ENCODE measurements at regions not wholly inside any gene's neighbourhood (a gene's known extent, or its start where the extent isn't known, plus 50 kb on each side); places are given as distances from the start of the nearest gene placed in this dataset.

DNA sequence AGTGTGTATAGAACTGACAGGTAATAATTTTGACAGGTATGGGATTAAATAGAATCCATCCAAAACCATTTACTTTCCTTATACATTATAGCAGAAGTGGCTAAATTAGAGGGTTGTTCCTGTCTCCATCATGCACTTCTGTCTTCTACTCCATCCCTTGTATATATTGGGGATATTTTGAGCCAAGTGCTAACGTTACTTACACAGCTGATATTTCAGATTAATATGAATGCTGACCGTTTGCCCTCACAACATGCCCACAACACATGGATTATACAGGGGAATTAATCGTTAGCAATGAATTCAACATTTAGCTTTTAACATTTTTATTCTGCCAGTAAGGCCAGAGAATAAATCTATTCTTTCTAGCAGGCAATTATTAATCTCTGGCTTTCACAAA lies 1125.0 kb upstream of the FAM98A start:
- H3K4me3 Mint-ChIP-seq (ENCODE audit: low read depth, unreplicated experiment): no peak overlapping the region
- H3K4me1 Mint-ChIP-seq (ENCODE audit: low read depth, unreplicated experiment): no peaks in the 10 kb centered on the region
- H3K27ac Mint-ChIP-seq (ENCODE audit: unreplicated experiment): no peak overlapping the region
- H3K36me3 Mint-ChIP-seq (ENCODE audit: insufficient read depth, unreplicated experiment): no peaks in the 10 kb centered on the region
- H3K9me3 Mint-ChIP-seq (ENCODE audit: low read depth, unreplicated experiment): peaks cover 7% of the 10 kb centered on the region
- intact Hi-C loops (cut with micrococcal nuclease; ENCODE audit: unreplicated experiment): no loop called here
- no peak for TF ChIP-seq CTCF (IDR thresholded peaks at IDR 0.05; ENCODE audit: unreplicated experiment)
- no peaks in the 10 kb centered on the region for H3K27me3 Mint-ChIP-seq (ENCODE audit: unreplicated experiment)
- CTCF ChIA-PET: no interaction called here
- DNase-seq: no peak
- no TSS peak for BruUV-seq (replicated peaks)

GRCh38 chr2:34723683-34724082 lies 1124.6 kb upstream of the FAM98A start:
- Mint-ChIP-seq H3K36me3 (ENCODE audit: insufficient read depth, unreplicated experiment) (no peaks in the 10 kb centered on the region), H3K4me3 (ENCODE audit: low read depth, unreplicated experiment) (no peak overlapping the region), H3K27ac (ENCODE audit: unreplicated experiment) (no peak overlapping the region), H3K27me3 (ENCODE audit: unreplicated experiment) (no peaks in the 10 kb centered on the region), H3K9me3 (ENCODE audit: low read depth, unreplicated experiment) (peaks cover 3% of the 10 kb centered on the region), H3K4me1 (ENCODE audit: low read depth, unreplicated experiment) (no peaks in the 10 kb centered on the region)
- no peak for DNase-seq
- no TSS peak for BruUV-seq (replicated peaks)
- no peak for TF ChIP-seq CTCF (IDR thresholded peaks at IDR 0.05; ENCODE audit: unreplicated experiment)
- intact Hi-C loops (cut with micrococcal nuclease; ENCODE audit: unreplicated experiment): no loop called here
- CTCF ChIA-PET: no interaction called here

- H3K27me3 Mint-ChIP-seq (ENCODE audit: unreplicated experiment): no peaks in the 10 kb centered on the region
- DNase-seq: no peak
- TF ChIP-seq CTCF (IDR thresholded peaks at IDR 0.05; ENCODE audit: unreplicated experiment): no peak
- H3K36me3 Mint-ChIP-seq (ENCODE audit: insufficient read depth, unreplicated experiment): no peaks in the 10 kb centered on the region
- no peak overlapping the region for H3K27ac Mint-ChIP-seq (ENCODE audit: unreplicated experiment)
- BruUV-seq (replicated peaks): no TSS peak
- CTCF ChIA-PET: no interaction called here
- H3K4me1 Mint-ChIP-seq (ENCODE audit: low read depth, unreplicated experiment): no peaks in the 10 kb centered on the region
- peaks cover 9% of the 10 kb centered on the region for H3K9me3 Mint-ChIP-seq (ENCODE audit: low read depth, unreplicated experiment)
- intact Hi-C loops (cut with micrococcal nuclease; ENCODE audit: unreplicated experiment): no loop called here
- H3K4me3 Mint-ChIP-seq (ENCODE audit: low read depth, unreplicated experiment): no peak overlapping the region
Measured at GRCh38 chr2:34719206-34719605, 1120.1 kb upstream of the FAM98A start.

DNA sequence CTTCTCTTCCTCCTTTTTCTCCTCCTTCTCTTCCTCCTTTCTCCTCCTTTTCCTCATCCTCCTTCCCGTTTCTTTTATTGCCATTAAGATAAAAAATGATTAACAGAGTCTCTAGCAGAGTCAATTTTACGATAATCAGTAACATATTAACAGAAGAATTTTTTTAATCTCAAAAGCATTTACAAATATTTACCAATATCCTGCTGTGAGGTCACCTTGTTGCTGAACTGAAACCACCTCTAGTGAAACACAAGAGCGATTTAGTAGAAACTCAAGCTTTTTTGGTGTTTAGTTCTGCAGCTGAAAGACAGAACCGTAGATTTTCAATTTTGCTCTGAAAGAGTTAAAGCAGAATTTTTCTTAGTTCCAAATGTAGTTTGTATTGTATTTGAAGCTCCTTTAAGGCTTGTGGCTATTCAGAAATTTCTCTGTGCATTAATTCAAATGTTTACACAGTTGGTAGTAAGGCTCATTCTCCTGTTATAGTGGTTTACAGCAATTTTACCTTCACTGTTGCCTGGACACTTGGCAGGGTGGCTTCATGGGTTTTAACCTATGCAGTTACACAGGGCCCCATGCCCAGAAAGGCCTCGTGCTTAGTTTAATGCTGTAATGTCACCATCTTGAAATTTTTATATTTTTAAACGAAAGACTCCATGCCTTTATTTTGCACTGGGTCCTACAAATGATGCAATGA lies 1106.6 kb upstream of the FAM98A start:
- CTCF ChIA-PET: interaction anchor here (0.7 kb wide), 1 partner anchor 8 kb away, joined by 5 read pairs; no protein-coding TSS in a partner anchor
- no peak for DNase-seq
- intact Hi-C loops (cut with micrococcal nuclease; ENCODE audit: unreplicated experiment): loop anchor here (1.0 kb wide), 1 partner anchor 78 kb away; no protein-coding TSS in a partner anchor
- no peaks in the 10 kb centered on the region for H3K27me3 Mint-ChIP-seq (ENCODE audit: unreplicated experiment)
- H3K4me3 Mint-ChIP-seq (ENCODE audit: low read depth, unreplicated experiment): no peak overlapping the region
- no TSS peak for BruUV-seq (replicated peaks)
- peaks cover 8% of the 10 kb centered on the region for H3K4me1 Mint-ChIP-seq (ENCODE audit: low read depth, unreplicated experiment)
- H3K36me3 Mint-ChIP-seq (ENCODE audit: insufficient read depth, unreplicated experiment): no peaks in the 10 kb centered on the region
- H3K27ac Mint-ChIP-seq (ENCODE audit: unreplicated experiment): peak overlapping the region; percentile 64
- TF ChIP-seq CTCF (IDR thresholded peaks at IDR 0.05; ENCODE audit: unreplicated experiment): no peak
- peaks cover 9% of the 10 kb centered on the region for H3K9me3 Mint-ChIP-seq (ENCODE audit: low read depth, unreplicated experiment)
